SHP77 treated with DMSO at 0.1 percent for 48 hours (cell line): ENCODE measurements at regions not wholly inside any gene's neighbourhood (a gene's known extent, or its start where the extent isn't known, plus 50 kb on each side); places are given as distances from the start of the nearest gene placed in this dataset.
"Not testable (repeated sequence)": the region's sequence is repeated elsewhere in the genome, so short reads cannot be mapped to it uniquely, and the experiment has no call there.

Experiments
- DNase-seq: peaks from one replicate; lab custom pipeline; 2025; lab: John Stamatoyannopoulos, UW

GRCh38 chr18:42545825-42546224, 569.7 kb downstream of the RIT2 start:
- no peak for DNase-seq

DNA sequence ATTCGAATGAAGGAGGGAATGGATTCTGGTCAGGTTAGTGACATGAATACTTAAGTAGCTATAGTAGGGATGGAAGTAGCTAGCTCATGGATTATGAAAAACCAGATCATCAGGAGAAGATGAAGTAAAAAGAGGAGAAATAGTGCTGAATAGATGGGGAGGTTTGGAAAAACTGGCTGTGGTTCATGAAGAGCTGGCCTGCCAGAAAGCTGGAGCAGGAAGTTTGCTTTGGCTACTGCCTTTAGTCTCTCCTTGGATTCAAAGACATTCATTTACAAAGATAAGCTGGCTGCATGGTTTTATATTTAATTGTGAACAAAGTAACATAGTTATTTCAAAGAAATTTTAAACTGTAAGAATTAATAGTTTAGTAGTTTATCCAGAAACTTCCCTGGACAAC, 567.0 kb downstream of the RIT2 start:
- DNase-seq = no peak

DNA sequence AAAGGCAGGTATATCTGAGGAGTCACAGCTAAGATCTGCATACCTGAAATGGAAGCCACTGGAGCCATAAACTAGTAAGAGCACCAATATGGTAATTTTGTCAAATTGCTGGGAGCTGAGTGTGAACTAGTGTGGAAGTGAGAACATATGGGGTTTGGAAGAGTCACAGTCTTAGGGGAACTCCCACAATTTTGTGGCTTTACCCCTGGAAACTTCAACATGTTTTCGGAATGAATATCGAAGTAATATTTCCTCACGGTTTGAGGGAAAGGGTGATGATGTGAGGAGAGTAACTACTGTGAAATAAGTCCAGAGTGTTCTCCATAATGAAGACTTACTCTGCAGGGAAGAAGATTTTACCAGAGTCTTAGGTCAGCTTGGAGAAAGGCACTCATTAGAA, 565.9 kb downstream of the RIT2 start:
- DNase-seq = no peak

DNA sequence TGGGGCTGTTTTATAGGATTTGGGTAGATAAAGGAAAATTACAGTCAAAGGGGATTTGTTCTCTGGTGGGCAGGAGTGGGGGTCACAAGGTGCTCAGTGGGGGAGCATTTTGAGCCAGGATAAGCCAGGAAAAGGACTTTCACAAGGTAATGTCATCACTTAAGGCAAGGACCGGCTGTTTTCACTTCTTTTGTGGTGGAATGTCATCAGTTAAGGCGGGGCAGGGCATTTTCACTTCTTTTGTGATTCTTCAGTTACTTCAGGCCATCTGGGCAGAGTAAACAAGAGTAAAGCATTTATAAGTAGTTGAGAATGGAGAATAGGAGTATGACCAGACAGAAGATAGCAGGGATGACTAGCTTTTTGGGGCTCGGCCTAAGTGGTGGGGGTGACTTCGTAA, 562.9 kb downstream of the RIT2 start:
- DNase-seq = not testable (repeated sequence)

DNA sequence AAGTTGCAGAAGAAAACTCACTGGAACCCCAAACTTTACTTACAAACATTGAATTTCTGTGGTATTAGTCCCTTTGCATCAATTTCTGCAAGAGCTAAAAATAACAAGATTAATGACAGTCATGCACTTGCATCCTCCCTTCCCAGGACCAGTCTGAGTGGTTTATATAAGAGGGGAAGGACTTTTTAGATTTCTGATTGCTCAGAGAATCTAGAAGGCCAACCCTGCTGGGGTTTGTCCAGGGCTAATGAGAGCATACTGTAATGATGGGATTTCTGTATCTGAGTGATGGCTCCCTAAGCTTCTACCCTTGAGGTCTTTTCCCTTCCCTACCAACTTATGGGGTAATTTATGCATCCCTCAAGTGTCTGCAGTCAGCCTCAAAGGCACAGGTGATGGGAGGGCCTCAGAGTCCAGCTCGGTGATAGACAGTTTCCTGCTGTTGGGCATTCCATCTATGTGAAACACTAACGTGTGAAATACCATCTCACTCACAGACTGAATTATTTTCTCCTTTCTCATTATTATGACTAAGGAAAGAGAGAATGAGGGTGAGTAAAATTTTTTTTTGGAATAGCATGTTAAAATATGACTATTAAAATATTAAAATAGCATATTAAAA, 556.3 kb downstream of the RIT2 start:
- no peak for DNase-seq

- DNase-seq = no peak
Observed at GRCh38 chr18:42561521-42561920, 554.0 kb downstream of the RIT2 start.

- DNase-seq = no peak
Observed at GRCh38 chr18:42563995-42564394, 551.5 kb downstream of the RIT2 start.

DNA sequence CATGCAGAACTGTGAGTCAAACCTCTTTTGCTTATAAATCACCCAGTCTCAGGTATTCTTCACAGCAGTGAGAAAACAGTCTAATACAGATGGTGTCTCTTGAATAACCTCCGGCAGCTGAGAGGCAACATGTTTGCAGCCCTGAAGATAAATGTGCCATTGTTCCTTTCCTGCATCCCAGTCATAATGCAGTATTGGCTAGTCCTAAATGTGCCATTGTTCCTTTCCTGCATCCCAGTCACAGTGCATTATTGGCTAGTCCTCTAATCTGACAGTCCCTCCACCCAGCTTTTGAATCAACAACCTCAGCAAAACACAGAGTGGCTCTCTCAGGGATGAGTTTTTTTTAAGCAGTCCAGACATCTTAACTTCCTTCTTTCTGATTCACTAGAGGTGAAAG, 550.7 kb downstream of the RIT2 start:
- DNase-seq = no peak

DNA sequence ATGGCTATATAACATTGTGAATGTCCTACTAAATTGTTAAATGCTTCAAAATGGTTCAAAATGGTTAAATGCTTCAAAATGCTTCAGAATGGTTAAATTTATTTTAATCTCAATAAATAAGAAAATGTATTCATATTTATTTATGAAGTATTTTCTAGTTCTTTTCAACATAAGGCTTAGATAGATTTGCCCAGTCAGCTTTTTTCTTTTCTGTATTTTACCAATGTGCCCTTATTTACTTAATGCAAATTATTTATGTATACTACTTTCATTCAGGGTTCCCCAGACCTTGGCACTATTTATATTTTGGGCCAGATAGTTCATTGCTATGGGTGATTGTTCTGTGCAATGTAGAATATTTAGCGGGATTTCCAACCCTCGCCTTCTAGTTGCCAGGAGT, 546.7 kb downstream of the RIT2 start:
- no peak for DNase-seq

- DNase-seq = peak; percentile 65
Observed at GRCh38 chr18:42574871-42575270, 540.6 kb downstream of the RIT2 start.

GRCh38 chr18:42576124-42576523, 539.4 kb downstream of the RIT2 start:
- DNase-seq = no peak

DNA sequence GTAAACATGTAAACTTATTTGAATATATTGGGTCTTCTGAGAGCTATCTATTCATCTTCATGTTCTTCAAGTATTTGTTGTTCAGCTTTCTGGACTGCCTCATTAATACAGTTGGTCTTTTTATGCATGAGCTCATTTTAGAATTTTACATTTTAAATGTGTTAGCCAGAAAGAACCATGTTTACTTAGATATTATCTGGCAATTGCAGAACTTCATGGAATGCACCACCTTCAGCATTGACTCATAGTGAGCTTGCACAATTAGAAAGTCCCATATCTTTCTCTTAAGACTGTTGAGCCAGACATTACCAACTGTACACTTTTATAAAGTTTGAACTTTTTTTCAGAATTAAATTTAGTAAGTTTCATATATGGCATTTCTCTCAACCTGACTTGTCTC, 536.7 kb downstream of the RIT2 start:
- DNase-seq = no peak

DNA sequence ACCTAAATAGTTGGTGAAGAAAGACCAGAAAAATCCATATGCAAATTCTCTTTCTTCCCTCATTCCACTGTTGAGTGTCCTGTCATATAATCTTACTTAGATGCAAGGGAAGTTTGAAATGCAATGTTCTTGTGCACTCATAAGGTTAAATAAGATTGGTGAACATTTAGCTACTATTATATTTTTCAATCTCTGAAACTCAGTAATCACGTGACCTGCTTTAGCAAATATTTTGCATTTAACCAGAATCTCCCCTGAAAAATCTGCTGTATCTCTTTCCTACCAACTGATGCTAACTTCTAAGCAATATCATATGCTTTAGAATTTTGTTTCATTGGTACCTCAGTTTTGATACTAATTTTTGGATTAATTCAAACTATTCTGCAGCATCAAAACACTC, 533.2 kb downstream of the RIT2 start:
- DNase-seq = no peak

- no peak for DNase-seq
Observed at GRCh38 chr18:42583283-42583731, 532.2 kb downstream of the RIT2 start.

GRCh38 chr18:42586601-42587000, 528.9 kb downstream of the RIT2 start:
- no peak for DNase-seq

DNA sequence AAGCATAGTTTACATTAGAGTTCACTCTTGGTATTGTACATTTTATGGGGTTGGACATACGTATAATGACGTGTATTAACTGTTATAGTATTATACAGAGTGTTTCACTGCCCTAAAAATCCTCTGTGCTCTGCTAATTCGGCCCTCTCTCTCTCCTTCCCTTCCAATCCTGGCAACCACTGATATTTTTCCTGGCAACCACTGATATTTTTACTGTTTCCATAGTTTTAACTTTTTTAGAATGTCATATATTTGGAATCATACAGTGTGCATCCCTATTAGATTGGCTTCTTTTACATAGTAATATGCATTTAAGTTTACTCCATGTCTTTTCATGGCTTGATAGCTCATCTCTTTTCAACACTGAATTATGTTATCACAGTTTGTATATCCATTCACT, 526.7 kb downstream of the RIT2 start:
- DNase-seq = no peak

DNA sequence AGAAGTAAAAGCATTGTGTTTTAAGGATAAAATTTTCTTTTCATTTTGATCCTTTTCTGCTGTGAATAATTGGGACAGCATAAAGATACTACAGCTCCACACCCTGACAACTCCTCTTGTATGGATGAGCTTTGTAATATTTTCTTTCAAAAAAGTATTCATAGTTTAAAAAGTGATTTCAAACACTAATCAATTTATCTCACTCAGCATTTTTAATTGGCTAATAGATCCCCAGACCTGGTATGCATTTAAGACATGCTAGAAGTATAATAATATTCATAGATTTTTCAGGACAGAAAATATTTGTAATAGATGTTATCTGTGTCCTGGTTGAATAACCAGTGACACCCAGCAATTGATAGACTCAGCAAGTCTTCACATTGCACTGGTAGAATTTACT, 510.7 kb downstream of the RIT2 start:
- DNase-seq = no peak

- DNase-seq = no peak
Observed at GRCh38 chr18:42606886-42607495, 508.5 kb downstream of the RIT2 start.

GRCh38 chr18:42611134-42611533, 504.4 kb downstream of the RIT2 start:
- no peak for DNase-seq

GRCh38 chr18:42614619-42615293, 500.7 kb downstream of the RIT2 start:
- DNase-seq = peak; percentile 98

GRCh38 chr18:42617221-42617620, 498.3 kb downstream of the RIT2 start:
- DNase-seq = no peak

DNA sequence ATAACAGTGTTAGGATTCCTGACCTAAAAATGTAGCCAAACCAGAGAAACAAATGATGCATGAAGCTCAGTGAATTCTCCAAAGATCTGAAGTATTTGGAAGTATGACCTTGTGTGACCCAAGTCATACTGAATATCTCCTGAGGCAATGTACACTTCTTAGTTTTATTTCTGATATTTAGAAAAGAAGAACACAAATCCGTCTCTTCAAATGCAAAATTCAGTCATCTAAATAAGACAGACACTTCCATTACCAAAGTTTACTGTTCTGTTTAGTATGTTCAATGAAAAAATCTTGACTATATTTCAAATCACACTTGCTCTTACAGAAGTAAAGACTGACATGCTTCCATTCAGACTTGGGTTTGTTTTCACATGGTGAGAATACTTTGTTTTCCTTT, 495.7 kb downstream of the RIT2 start:
- no peak for DNase-seq

GRCh38 chr18:42620657-42621056, 494.8 kb downstream of the RIT2 start:
- DNase-seq = no peak

- peak; percentile 74 for DNase-seq
Observed at GRCh38 chr18:42623935-42624334, 491.6 kb downstream of the RIT2 start.
